ENCODE measurements at regions not wholly inside any gene's neighbourhood (a gene's known extent, or its start where the extent isn't known, plus 50 kb on each side); places are given as distances from the start of the nearest gene placed in this dataset.
"Not testable (repeated sequence)": the region's sequence is repeated elsewhere in the genome, so short reads cannot be mapped to it uniquely, and the experiment has no call there.

- DNase-seq (ENCODE audit: low read depth, low spot score), result no peak
Measured at GRCh38 chr6:110558575-110558974, 82.2 kb upstream of the SLC22A16 start.

- no peak for DNase-seq (ENCODE audit: low read depth, low spot score)
Measured at GRCh38 chr6:110557199-110557598, 80.8 kb upstream of the SLC22A16 start.

DNA sequence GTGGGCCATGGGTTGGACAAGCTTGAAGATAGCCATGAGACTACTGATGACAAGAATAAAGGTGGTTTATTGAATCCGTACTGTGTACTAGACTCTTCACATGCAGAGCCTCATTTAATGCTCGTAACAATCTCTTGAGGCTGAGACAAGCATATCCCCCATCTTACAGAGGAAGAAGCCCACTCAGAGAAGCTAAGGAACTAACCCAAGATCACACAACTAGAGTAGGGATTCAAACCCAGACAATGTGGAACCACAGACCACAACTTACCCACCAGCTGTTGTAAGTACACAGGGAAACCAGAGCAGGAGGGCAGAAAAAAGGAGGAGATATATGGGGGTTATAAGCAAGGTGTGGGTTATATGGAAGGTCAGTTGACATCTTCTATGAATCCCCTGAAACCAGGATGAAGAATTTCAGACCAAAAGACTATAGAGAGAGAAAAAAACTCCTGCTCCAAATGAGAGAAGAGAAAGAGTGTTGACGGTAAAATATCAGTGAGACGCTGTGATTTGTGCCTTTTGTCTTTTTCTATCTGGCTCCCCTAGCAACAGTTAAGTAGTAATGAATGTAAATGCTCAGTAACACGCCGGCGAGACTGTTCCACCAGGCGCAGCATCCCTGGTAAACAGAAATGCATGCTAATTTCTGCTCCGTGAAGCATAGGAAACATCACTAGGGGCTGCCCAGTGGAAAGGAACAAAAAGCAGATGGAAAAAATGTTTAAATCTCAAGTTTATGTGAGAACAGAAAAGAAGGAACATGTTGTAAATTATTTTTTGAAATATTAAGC lies 80.1 kb upstream of the SLC22A16 start:
- DNase-seq (ENCODE audit: low read depth, low spot score), result no peak

- no peak for DNase-seq (ENCODE audit: low read depth, low spot score)
Measured at GRCh38 chr6:110554966-110555460, 78.6 kb upstream of the SLC22A16 start.

GRCh38 chr6:110554441-110554840 lies 78.0 kb upstream of the SLC22A16 start:
- no peak for DNase-seq (ENCODE audit: low read depth, low spot score)

- no peak for DNase-seq (ENCODE audit: low read depth, low spot score)
Measured at GRCh38 chr6:110552901-110553641, 76.7 kb upstream of the SLC22A16 start.

DNA sequence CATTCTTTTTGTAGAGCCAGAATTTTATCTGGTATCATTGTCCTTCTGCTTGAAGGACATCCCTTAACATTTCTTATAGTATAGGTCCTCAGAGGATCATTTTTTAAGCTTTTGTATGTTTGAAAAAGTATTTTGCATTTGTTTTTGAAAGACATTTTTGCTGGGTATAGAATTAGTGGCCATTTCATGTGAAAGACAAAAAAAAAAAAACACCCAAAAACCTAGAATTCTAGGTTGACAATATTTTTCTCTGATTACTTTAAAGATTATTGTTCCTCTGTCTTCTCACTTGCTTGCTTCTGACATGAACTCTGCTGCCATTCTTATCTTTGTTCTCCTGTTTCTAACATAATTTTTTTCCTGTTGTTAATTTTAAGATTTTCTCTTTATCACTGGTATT lies 75.7 kb upstream of the SLC22A16 start:
- DNase-seq (ENCODE audit: low read depth, low spot score), result no peak

- DNase-seq (ENCODE audit: low read depth, low spot score), result no peak
Measured at GRCh38 chr6:110551088-110551487, 74.7 kb upstream of the SLC22A16 start.

- DNase-seq (ENCODE audit: low read depth, low spot score), result no peak
Measured at GRCh38 chr6:110550353-110550752, 73.9 kb upstream of the SLC22A16 start.

GRCh38 chr6:110549277-110549676 lies 72.9 kb upstream of the SLC22A16 start:
- no peak for DNase-seq (ENCODE audit: low read depth, low spot score)

DNA sequence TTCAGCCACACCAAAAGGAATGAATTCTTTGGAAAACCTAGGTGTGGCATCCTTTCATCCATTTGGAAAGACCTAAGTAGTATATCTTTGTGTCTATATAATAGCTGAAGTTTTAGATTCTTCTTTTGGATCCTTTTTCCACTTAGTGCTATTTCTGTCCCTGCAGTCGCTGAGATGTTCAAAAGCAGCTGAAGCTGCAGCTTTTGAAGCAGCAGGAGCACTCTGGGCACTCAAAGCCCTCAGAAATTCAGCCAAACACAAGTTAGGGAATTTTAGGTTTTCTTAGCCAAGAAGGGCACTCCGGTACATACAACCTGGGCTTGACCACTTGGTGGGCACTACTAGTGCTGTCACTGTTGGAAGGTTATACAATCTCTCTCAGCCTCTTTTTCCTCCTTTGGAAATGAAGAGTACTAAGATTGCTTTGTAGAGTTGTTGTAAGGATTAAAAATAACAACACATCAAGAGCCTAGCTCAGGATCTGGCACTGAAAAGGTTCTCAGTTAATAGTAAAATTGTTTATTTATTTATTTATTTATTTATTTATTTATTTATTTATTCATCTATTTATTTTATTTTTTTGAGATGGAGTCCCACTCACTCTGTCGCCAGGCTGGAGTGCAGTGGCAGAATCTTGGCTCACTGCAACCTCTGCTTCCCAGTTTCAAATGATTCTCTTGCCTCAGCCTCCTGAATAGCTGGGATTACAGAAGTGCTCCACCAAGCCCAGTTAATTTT lies 71.9 kb upstream of the SLC22A16 start:
- no peak for DNase-seq (ENCODE audit: low read depth, low spot score)

GRCh38 chr6:110547266-110547964 lies 71.0 kb upstream of the SLC22A16 start:
- DNase-seq (ENCODE audit: low read depth, low spot score), result no peak

DNA sequence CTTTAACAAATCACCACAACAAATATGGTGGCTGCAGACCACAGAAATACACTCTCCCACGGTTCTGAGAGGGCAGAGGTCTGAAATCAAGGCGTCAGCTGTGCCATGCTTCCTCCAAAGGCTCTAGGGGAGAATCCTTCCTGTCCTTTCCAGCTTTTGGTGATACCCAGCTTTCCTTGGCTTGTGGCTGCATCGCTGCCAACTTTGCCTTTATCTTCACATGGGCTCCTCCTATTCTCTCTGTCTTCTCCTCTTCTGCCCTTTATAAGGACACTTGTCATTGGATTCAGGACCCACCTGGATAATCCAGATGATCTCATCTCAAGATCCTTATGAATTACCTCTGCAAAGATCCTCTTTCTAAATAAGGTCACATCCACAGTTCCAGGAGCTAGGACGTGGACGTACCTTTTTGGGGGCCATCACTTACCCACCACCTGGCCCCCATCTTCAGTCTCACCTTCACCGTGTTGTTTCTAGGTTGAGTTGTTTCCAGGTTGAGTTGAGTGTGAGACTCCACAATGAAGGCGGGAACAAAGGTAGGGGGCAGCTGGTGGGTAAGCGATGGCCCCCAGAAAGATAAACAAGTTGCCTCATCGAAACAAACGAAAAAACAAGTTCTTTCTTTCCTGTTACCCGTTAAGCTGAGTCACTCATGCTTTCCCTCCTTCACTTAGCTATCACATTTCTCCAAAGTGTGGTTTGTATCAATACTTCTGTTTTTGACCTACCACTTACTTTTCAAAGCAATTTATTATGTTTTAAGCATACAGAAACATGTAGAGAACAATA lies 68.9 kb upstream of the SLC22A16 start:
- DNase-seq (ENCODE audit: low read depth, low spot score), result no peak

GRCh38 chr6:110544472-110544871 lies 68.1 kb upstream of the SLC22A16 start:
- no peak for DNase-seq (ENCODE audit: low read depth, low spot score)

DNA sequence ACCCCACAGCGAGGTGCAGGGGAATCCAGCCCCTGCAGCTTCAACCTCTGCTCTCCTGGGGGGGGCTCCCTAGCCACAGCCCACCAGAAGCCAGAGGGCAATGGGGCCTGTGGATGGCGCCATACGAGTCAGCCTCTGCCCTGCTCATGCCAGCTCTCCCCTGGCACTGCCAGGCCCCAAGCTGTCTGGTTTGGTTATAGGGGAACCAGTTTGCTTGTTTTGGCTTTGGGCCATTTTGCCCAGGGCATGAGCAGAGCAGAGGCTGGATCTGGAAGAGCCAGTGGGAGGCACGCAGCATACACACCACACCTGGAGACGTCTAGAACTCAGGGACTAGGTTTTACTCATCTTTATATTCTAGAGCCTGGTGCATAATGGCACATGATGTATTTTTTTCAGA lies 66.7 kb upstream of the SLC22A16 start:
- no peak for DNase-seq (ENCODE audit: low read depth, low spot score)

DNA sequence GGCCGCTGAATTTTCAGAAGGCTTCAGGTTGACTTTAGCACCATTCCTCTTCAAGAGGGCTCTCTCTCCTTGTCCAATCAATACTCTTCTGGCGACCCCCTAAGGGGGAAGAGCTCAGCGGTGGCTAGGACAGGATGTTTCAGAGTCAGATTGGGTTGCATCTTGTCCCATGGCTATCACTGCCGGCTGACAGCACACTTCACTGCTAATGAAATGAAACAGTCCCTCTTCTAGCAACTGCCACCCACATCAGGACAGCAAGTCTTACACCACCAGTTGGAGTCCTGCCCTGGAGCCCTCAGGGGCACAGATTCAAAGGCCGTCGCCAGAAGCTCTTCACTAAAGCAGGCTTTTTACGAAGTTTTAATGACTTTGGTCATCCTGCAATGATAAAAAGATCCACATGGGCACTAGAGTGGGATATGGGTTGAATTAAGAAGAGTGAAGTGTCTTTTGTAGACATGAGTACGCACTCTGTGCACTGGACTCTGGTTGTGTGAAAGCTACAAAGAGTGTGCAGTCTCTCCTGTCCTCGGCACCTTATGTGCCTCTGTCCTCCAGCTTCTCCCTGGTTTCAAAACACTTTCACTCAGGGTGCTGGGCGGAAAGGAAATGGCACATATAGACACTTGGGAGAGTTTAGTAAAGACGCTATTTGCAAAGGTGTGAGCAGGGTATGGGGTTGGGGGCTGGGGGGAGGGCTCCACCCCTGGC lies 66.1 kb upstream of the SLC22A16 start:
- no peak for DNase-seq (ENCODE audit: low read depth, low spot score)

DNA sequence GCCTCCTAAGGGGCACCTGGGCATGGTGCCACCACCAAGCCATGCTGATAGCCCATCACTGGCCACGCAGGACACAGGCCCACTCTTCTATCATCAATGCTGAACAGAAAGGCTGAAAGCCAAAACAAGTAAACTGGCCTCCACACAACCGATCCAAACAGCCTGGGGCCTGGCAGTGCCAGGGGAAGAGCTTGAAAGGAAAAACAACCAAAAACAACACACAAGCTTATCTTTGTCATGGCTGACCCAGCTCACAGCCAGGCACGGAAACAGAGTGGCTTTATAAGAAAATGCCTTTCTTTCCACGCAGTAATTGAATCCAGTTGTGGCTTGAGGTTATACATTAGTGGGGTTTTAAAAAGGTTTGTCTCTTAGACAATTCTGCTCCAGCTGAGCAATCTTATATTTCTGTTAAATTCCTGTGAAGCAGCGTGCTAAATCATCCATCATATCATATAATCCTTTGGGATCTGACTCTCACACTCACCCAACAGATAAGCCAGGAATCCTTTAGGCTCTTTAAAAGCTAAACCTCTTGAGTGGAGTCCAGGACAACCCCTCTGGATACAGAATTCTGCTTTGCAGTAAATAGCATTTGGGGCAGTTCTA lies 65.4 kb upstream of the SLC22A16 start:
- DNase-seq (ENCODE audit: low read depth, low spot score), result no peak

- DNase-seq (ENCODE audit: low read depth, low spot score), result not testable (repeated sequence)
Measured at GRCh38 chr6:110539277-110540019, 63.0 kb upstream of the SLC22A16 start.

All from activated naive CD8-positive, alpha-beta T cell treated with anti-CD3 and anti-CD28 coated beads, Interleukin-2, amount 50 U/mL, for 16 hours (primary cell).